PC-9 (cell line): ENCODE measurements at regions not wholly inside any gene's neighbourhood (a gene's known extent, or its start where the extent isn't known, plus 50 kb on each side); places are given as distances from the start of the nearest gene placed in this dataset.

Source experiments
- EZH2 ChIP-seq: fragments of 200-600 bp; sonication (generic); IDR thresholded peaks from 2 replicates; pipeline ENCODE4 v1.8.0; 2017; ENCODE audit warnings: antibody characterized with exemption, low read depth
- TF ChIP-seq, protein P1 (sequence below): fragments of 200-600 bp; sonication (generic); conservative IDR thresholded peaks from 2 replicates; pipeline ENCODE4 v1.6.1; 2017; ENCODE audit warnings: mixed run types, antibody characterized with exemption, mild to moderate bottlenecking, moderate library complexity

DNA sequence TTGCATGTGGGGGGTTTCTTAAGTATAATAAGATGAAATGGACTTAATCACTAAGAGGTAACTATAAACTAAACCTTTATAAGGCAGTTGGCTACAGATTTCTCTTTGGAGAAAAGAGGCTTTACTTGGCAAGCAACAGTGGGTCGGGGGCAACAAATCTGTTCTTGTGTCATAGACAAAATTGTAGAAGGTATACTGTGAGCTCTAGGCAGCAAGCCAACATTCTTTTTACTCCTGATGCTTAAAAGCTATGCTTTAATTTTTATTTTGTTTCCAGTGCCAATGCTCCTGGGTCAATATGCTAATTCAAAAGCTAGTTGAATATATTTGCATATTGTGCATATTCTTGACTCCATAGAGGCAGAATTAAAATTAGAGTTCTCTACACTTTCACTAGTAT is 495.4 kb downstream of the BTBD3 start:
- TF ChIP-seq, protein P1, sequence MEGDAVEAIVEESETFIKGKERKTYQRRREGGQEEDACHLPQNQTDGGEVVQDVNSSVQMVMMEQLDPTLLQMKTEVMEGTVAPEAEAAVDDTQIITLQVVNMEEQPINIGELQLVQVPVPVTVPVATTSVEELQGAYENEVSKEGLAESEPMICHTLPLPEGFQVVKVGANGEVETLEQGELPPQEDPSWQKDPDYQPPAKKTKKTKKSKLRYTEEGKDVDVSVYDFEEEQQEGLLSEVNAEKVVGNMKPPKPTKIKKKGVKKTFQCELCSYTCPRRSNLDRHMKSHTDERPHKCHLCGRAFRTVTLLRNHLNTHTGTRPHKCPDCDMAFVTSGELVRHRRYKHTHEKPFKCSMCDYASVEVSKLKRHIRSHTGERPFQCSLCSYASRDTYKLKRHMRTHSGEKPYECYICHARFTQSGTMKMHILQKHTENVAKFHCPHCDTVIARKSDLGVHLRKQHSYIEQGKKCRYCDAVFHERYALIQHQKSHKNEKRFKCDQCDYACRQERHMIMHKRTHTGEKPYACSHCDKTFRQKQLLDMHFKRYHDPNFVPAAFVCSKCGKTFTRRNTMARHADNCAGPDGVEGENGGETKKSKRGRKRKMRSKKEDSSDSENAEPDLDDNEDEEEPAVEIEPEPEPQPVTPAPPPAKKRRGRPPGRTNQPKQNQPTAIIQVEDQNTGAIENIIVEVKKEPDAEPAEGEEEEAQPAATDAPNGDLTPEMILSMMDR: no peak
- TF ChIP-seq EZH2: no peak
